SK-N-SH (cell line): ENCODE measurements at regions not wholly inside any gene's neighbourhood (a gene's known extent, or its start where the extent isn't known, plus 50 kb on each side); places are given as distances from the start of the nearest gene placed in this dataset.

Experiments used
- MAX ChIP-seq: IDR thresholded peaks from 2 replicates; pipeline ENCODE4 v1.4.0; 2012; ENCODE audit warnings: low read depth
- SIN3A ChIP-seq: IDR thresholded peaks from 2 replicates; pipeline ENCODE4 v1.6.1; 2012; ENCODE audit warnings: low read depth, mild to moderate bottlenecking, low read length, moderate library complexity, borderline replicate concordance
- small RNA-seq, 7 experiments: library from RNA; depleted of rRNA; stranded (forward); fragments of <200 nt; gene quantifications; one replicate each; pipeline ENCODE3, GENCODE V24; 2012

- TF ChIP-seq MAX (no peak), SIN3A (no peak)
Observed at GRCh38 chr1:94591823-94592570, 50.4 kb upstream of the F3 start (continued).

Small RNA genes lying in the stretch of these regions (small RNA-seq; reads per million reads assigned to genes)
- 0 reads per million in 7 experiments for gene MIR378G
